GM12892 (cell line): ENCODE measurements at regions not wholly inside any gene's neighbourhood (a gene's known extent, or its start where the extent isn't known, plus 50 kb on each side); places are given as distances from the start of the nearest gene placed in this dataset.

Experiments
- DNase-seq: peaks from one replicate; pipeline ENCODE4 v3.0.0; 2011; ENCODE audit not compliant: insufficient read length
- FAIRE-seq: peaks from 2 replicates; lab custom pipeline; 2011; peaks lifted over from hg19 to GRCh38; lab: Jason Lieb, UNC
- POLR2A ChIP-seq: IDR thresholded peaks from 2 replicates; pipeline ENCODE4 v1.6.1; 2011; ENCODE audit warnings: low read depth, low read length, control low read depth
- POLR2AphosphoS5 ChIP-seq: IDR thresholded peaks from 2 replicates; pipeline ENCODE4 v1.6.1; 2011; ENCODE audit warnings: low read depth, low read length, control low read depth
- TAF1 ChIP-seq: IDR thresholded peaks from 2 replicates; pipeline ENCODE4 v1.6.1; 2011; ENCODE audit warnings: low read depth, mild to moderate bottlenecking, control low read depth, low read length, borderline replicate concordance

- TF ChIP-seq POLR2A = no peak
- no peak for TF ChIP-seq POLR2AphosphoS5
- TF ChIP-seq TAF1 = no peak
- FAIRE-seq (no peak), DNase-seq (no peak)
Measured at GRCh38 chr18:3367491-3368091, 82.4 kb upstream of the TGIF1 start.

- DNase-seq (no peak), FAIRE-seq (no peak)
- TF ChIP-seq TAF1 = no peak
- no peak for TF ChIP-seq POLR2A
- no peak for TF ChIP-seq POLR2AphosphoS5
Measured at GRCh38 chr18:3368193-3368592, 81.8 kb upstream of the TGIF1 start.

GRCh38 chr18:3379685-3380084 lies 70.3 kb upstream of the TGIF1 start:
- no peak for DNase-seq
- no peak for FAIRE-seq
- TF ChIP-seq POLR2A = no peak

GRCh38 chr18:3380384-3380961 lies 69.5 kb upstream of the TGIF1 start:
- FAIRE-seq (no peak), DNase-seq (no peak)
- TF ChIP-seq TAF1 (no peak), POLR2A (no peak), POLR2AphosphoS5 (no peak)

GRCh38 chr18:3383381-3383915 lies 66.5 kb upstream of the TGIF1 start:
- TF ChIP-seq TAF1 (no peak), POLR2A (no peak), POLR2AphosphoS5 (no peak)
- FAIRE-seq = no peak
- DNase-seq = no peak

GRCh38 chr18:3384664-3385563 lies 65.1 kb upstream of the TGIF1 start:
- no peak for DNase-seq
- TF ChIP-seq TAF1 = no peak
- TF ChIP-seq POLR2AphosphoS5 = no peak
- no peak for TF ChIP-seq POLR2A
- peak; percentile 69 for FAIRE-seq

- DNase-seq = no peak
- TF ChIP-seq POLR2AphosphoS5 (no peak), POLR2A (no peak), TAF1 (no peak)
- FAIRE-seq = no peak
Measured at GRCh38 chr18:3388323-3388722, 61.6 kb upstream of the TGIF1 start.

GRCh38 chr18:3388980-3389379 lies 61.0 kb upstream of the TGIF1 start:
- DNase-seq (no peak), FAIRE-seq (no peak)
- TF ChIP-seq POLR2A (no peak), TAF1 (no peak), POLR2AphosphoS5 (no peak)

- DNase-seq (no peak), FAIRE-seq (no peak)
- TF ChIP-seq POLR2A = no peak
- no peak for TF ChIP-seq TAF1
- no peak for TF ChIP-seq POLR2AphosphoS5
Measured at GRCh38 chr18:3389977-3390376, 60.0 kb upstream of the TGIF1 start.

GRCh38 chr18:3391704-3392466 lies 58.1 kb upstream of the TGIF1 start:
- no peak for TF ChIP-seq TAF1
- no peak for TF ChIP-seq POLR2A
- no peak for TF ChIP-seq POLR2AphosphoS5
- DNase-seq (no peak), FAIRE-seq (no peak)

GRCh38 chr18:3392467-3392855 lies 57.5 kb upstream of the TGIF1 start:
- DNase-seq = no peak
- no peak for TF ChIP-seq POLR2AphosphoS5
- no peak for TF ChIP-seq TAF1
- no peak for TF ChIP-seq POLR2A
- no peak for FAIRE-seq
